GM19025 (cell line): ENCODE measurements at regions not wholly inside any gene's neighbourhood (a gene's known extent, or its start where the extent isn't known, plus 50 kb on each side); places are given as distances from the start of the nearest gene placed in this dataset.
A peak's percentile ranks its signal among the peaks of the same experiment; 100 is the strongest.
"Not testable (repeated sequence)": the region's sequence is repeated elsewhere in the genome, so short reads cannot be mapped to it uniquely, and the experiment has no call there.

ENCODE experiments used
- ATAC-seq: cut with Tn5 transposase; IDR thresholded peaks from one replicate; pipeline ENCODE4 v1.9.1; 2021; ENCODE audit warnings: mild to moderate bottlenecking, low read depth, moderate library complexity; ENCODE audit not compliant: unreplicated experiment

GRCh38 chrX:39791691-39792090 is 306.1 kb downstream of the BCOR start:
- no peak for ATAC-seq

DNA sequence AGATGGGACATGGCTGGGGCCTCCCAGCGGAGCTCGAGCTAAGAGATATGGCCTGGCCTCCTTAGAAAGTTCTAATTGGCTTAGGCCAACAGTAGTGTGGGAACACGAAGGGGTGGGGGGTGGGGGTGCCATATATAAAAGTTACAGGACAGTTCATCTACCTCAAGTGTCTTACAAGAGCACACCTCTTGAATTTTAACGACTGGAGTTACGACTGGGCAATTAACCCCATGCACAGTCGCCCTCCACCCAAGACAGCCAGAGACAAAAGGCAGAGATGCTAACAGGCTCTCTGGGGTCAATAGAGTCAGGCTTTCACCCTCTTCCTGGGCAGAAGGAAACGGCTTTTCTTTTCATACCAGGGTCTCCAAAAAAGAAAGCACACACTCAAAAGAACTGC is 302.2 kb downstream of the BCOR start:
- no peak for ATAC-seq

- ATAC-seq = no peak
Measured at GRCh38 chrX:39796856-39797255, 300.9 kb downstream of the BCOR start.

- ATAC-seq = not testable (repeated sequence)
Measured at GRCh38 chrX:39798488-39798887, 299.3 kb downstream of the BCOR start.

- ATAC-seq = no peak
Measured at GRCh38 chrX:39802354-39802753, 295.4 kb downstream of the BCOR start.

DNA sequence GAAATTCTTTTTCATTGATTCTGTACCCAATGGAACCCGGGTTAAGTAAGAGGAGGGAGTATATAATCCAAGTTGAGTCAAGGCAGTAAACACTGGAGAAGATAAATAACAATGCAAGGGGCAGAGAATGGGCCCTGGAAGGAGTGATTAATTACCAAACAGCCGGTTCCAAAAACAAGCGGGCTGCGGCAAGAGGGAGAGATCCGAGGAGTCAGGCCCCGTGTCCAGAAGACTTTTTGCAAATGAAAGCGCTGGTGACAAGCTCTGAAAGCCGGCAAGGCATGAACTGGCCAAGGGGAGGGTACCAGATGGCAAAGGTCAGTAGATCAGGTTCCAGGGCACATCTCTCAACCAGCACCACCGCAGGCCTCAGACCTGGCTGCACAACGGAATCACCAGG is 294.9 kb downstream of the BCOR start:
- no peak for ATAC-seq

GRCh38 chrX:39805022-39805421 is 292.7 kb downstream of the BCOR start:
- no peak for ATAC-seq

GRCh38 chrX:39805825-39806224 is 291.9 kb downstream of the BCOR start:
- no peak for ATAC-seq

DNA sequence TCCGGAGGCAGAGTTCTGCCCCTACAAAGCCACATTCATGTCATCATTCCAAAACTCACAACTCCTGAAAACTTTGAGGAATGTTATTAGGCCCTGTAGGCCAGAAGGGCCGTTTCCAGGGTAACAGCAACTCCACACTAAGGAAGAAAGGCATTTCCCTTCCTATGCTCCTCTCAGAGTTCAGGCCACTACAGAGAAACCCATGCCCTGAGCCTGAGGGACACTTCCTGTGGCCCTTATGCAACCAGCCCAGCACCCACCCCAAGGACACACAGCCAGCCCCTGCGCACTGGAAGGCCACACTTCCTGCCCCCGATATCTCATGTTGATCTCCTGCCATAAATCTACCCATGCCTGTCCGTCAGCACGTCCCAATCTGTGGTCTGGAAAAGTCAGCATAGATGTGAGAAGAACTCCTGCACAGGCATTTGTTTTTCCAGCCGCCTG is 289.3 kb downstream of the BCOR start:
- ATAC-seq = no peak

DNA sequence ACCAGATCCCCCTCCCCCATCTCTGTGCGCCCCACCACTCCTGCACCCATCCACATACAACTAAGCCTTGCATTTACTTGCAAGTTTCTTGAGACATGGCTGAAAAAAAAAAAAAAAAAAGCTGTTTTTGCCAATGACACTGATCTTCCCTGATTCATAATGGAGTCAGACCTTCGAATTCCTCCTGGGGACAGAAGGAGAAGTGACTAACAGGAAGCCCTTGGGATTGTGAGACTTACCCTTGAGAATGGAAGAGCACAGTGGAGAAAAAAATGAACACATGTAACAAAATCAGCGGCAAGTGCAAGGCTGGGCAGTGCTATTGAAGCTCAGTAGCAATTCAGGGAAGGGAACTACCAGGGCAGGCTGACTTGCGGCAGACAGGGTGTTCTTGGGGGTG is 288.4 kb downstream of the BCOR start:
- no peak for ATAC-seq

GRCh38 chrX:39810901-39811300 is 286.9 kb downstream of the BCOR start:
- no peak for ATAC-seq

GRCh38 chrX:39811376-39811775 is 286.4 kb downstream of the BCOR start:
- no peak for ATAC-seq

GRCh38 chrX:39813631-39814277 is 284.0 kb downstream of the BCOR start:
- ATAC-seq = no peak

DNA sequence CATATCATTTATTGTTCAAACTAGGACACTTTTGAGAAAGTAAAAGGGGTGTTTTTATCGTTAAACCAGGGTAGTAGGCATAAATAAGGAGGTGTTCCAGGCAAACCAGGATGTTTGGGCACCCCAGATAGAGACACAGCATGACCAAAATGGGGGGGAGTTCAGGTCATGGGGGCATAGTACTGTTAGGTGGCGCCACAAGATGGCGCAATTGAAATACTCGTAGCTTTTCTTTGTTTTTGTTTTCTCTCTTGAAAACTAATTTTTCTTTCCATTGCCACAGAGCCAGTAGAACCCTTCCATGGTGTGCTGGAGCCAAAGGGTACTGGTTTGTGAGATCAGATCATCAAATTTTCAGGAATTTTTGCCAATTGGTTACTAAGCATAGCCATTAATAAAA is 283.4 kb downstream of the BCOR start:
- ATAC-seq = no peak

DNA sequence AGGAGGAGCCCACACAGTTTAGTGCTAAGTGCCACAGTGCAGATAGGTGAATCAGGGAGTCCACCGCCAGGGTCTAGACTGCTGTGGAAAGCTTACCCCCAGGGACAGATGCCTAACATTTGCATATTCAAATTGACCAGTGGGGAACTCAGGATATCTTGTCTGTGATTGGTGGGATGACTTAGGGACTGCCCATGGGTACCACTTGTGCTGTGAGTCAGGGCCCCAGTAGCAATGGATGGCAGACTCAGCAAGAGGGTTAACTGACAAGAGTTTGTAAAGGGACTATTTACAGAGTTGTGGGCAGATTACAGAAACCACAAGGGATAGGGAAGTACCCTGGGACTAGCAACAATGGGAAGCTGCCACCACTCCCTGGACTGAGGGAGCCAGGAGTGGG is 282.1 kb downstream of the BCOR start:
- ATAC-seq = peak; percentile 74

DNA sequence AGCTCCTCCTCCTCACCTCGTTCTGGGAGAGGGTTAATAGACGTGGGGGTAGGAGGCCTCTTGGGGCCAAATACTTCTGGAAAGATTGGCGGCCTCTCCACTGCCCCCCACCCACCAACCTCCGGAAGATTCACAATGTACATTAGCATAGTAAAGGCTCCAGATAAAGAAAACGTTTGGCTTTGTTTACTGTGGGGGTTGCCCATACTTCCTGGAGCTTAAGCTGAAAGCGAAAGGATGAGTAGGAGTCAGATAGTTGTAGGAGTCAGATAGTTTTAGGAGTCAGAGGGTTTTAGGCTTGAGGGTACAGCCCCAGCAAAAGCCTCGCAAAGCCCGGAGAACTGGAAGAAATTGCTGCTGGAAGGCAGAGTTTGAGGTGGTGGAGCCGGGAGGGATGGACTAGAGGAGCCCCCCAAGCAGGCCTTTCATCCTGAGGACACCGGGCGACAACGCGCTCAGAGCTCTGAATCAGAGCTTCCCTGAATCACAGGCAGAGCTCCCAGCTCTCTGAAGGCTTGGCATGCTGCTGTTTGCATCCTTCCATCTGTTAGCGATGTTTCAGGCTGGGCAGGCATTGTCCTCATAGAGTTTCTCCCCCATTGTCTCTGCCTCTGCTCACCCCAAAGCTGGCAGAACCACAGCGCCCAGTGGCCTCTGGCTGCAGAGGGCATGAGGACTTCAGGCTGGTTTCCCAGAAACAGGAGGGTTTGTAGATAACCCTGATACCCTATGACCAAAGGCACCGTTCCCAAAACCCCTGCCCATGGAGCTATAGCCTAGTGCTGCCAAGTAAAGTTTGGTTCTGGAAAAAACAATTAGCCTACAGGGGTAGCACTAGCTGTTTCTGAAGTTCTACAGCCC is 280.7 kb downstream of the BCOR start:
- no peak for ATAC-seq

DNA sequence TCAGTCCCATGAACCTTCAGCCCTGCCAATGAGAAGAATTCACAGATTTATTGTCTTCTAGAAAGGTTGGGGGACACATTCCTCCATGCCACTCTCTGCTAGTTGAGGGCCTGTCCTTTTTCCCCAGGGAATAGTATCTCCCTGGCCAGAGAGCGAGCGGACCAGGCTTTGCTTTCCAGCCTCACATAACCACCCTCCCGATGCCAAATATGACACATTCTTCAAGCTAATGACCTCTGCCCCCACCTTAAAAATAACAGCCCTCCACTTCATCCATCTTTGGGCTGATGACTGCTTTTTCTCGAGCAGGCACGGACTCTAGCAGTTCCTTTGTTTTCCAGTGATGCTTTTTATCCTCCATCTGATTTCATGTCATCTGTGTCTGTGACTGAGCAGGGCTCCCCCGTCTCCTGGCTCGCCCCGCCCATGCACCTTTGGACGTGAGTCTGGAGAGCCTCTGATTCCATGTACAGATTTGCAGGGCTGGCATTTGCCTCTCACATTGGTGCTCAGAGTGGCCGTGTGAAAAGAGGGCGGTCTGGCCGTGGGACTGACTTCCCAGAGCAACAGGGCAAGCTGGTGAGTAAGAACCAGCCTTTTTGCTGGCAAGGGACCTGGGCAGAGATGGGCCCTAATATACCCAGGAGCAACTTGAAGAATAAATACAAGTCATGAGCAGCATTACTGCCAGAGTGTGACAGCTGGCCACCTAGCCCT is 279.8 kb downstream of the BCOR start:
- ATAC-seq = no peak

- no peak for ATAC-seq
Measured at GRCh38 chrX:39818750-39819149, 279.0 kb downstream of the BCOR start.

DNA sequence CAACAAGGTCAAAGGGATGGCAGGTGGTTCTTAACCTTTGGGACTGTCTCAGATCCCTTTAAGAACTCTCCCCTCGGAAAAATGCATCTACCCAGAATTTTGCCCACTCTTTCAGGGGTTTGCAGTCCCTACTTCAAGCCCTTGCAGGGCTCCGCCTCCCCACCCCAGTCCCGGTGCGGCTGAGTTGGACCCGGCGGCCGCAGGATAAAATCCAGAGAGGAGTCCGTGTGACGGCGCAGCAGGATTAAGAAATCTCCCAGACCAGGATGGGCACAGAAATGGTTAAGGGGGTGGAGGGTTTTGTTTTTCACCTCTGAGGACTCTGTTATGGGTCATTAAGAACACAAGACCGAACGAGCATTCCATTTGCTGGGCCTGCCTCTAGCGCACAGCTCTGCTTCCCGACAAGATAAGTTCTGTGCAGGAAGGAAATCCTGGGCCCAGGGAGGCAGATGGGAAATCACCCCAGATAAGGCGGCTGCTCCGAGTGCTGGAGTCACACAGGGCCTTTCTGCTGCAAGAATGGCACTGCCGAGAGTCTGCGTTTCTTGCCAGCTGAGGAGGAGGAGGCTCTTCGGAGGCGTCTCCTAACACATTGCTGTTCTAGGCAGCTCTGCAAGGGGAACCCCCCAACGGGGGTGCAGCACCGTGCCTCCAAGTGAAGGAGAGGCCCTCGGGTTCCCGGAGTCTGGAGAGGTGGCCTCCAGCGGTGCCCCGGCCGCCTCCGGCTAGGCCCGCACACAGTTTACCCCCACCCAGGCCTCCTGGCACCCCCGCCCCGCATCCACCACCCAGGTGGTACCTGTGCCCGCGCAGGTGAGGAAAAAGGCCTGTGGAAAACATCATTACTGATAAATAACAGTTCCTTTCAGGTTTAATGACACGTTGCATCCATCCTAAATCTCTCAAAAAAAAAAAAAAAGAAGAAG is 277.6 kb downstream of the BCOR start:
- no peak for ATAC-seq

DNA sequence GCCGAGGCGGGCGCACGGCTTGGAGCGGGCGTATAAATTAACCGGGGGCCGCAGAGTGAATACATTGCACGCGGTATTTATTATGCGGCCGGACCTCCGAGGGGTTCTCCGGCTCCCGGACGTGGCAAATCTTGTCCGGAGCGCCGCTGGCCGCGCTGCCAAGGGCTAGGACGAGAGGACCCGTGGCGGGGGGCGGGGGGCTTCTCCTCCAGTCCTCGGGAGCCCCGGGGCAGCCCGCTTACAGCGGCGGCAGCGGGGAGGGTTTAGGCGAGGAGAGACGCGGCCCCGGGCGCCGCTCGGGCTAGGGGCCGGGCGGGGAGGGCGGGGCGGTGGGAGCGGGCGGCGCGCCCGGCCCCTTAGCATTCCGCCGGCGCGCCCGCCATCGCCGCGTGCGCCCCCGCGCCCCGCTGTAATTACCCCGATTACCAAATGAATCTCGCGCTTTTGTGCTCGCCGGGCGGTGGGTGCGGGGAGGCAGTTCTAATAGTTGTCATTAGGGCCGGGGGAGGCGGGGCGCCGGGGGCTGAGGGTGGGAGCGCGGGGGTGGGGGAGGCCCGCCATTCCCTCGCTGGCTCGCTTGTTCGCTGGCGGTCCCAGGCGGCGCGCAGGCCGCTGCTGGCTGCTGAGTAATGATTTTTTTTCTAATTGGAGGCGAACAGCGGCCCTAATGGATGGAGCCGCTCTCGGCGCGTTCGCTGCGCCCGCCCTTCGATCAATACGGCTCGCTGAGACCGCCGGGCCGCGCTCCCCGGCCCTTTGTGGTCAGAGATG is 276.6 kb downstream of the BCOR start:
- ATAC-seq = no peak
